Thyroid gland (tissue), 4 donors: ENCODE measurements at regions not wholly inside any gene's neighbourhood (a gene's known extent, or its start where the extent isn't known, plus 50 kb on each side); places are given as distances from the start of the nearest gene placed in this dataset.
"Not testable (repeated sequence)": the region's sequence is repeated elsewhere in the genome, so short reads cannot be mapped to it uniquely, and the experiment has no call there.

Experiments used
- POLR2A ChIP-seq, 2 donors: fragments of 450-650 bp; IDR thresholded peaks; one replicate each; pipeline ENCODE4 v1.6.1; 2017; ENCODE audit warnings: antibody characterized with exemption in 2 of 2, mild to moderate bottlenecking in 2 of 2, moderate library complexity in 1 of 2
- TF ChIP-seq, protein P1 (sequence below), 6 experiments: fragments of 200-600 bp in 3 of 6; fragments of 450-650 bp in 3 of 6; sonication (generic) in 3 of 6; IDR thresholded peaks; one replicate each; pipeline ENCODE4 v1.5.1; 2016 to 2019; ENCODE audit warnings: antibody characterized with exemption in 6 of 6, mild to moderate bottlenecking in 2 of 6, inconsistent platforms in 1 of 6, moderate library complexity in 1 of 6

DNA sequence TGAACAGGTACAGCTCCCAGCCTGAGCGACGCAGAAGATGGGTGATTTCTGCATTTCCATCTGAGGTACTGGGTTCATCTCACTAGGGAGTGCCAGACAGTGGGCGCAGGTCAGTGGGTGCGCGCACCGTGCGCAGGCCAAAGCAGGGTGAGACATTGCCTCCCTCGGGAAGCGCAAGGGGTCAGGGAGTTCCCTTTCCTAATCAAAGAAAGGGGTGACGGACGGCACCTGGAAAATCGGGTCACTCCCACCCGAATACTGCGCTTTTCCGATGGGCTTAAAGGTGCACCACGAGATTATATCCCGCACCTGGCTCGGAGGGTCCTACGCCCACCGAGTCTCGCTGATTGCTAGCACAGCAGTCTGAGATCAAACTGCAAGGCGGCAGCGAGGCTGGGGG, 102.1 kb upstream of the CPNE4 start:
- TF ChIP-seq, protein P1, sequence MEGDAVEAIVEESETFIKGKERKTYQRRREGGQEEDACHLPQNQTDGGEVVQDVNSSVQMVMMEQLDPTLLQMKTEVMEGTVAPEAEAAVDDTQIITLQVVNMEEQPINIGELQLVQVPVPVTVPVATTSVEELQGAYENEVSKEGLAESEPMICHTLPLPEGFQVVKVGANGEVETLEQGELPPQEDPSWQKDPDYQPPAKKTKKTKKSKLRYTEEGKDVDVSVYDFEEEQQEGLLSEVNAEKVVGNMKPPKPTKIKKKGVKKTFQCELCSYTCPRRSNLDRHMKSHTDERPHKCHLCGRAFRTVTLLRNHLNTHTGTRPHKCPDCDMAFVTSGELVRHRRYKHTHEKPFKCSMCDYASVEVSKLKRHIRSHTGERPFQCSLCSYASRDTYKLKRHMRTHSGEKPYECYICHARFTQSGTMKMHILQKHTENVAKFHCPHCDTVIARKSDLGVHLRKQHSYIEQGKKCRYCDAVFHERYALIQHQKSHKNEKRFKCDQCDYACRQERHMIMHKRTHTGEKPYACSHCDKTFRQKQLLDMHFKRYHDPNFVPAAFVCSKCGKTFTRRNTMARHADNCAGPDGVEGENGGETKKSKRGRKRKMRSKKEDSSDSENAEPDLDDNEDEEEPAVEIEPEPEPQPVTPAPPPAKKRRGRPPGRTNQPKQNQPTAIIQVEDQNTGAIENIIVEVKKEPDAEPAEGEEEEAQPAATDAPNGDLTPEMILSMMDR (IDR thresholded peaks at IDR 0.05): not testable (repeated sequence)
- not testable (repeated sequence) for TF ChIP-seq POLR2A (IDR thresholded peaks at IDR 0.05)
